ENCODE measurements at regions not wholly inside any gene's neighbourhood (a gene's known extent, or its start where the extent isn't known, plus 50 kb on each side); places are given as distances from the start of the nearest gene placed in this dataset.
A peak's percentile ranks its signal among the peaks of the same experiment; 100 is the strongest.
"Not testable (repeated sequence)": the region's sequence is repeated elsewhere in the genome, so short reads cannot be mapped to it uniquely, and the experiment has no call there.

- not testable (repeated sequence) for H3K36me3 ChIP-seq; H3K9me3 ChIP-seq (replicated peaks); H3K4me3 ChIP-seq; H3K27me3 ChIP-seq; H3K27ac ChIP-seq; DNase-seq
- H3K4me1 ChIP-seq, result peaks cover 23% of the 10 kb centered on the region
These were observed 56.6 kb upstream of the TNFAIP8 start for GRCh38 chr5:119299242-119299614.

GRCh38 chr5:119299615-119300310 lies 56.1 kb upstream of the TNFAIP8 start:
- not testable (repeated sequence) for H3K27ac ChIP-seq; H3K4me3 ChIP-seq; H3K36me3 ChIP-seq; DNase-seq; H3K9me3 ChIP-seq (replicated peaks); H3K27me3 ChIP-seq
- peaks cover 29% of the 10 kb centered on the region for H3K4me1 ChIP-seq

DNA sequence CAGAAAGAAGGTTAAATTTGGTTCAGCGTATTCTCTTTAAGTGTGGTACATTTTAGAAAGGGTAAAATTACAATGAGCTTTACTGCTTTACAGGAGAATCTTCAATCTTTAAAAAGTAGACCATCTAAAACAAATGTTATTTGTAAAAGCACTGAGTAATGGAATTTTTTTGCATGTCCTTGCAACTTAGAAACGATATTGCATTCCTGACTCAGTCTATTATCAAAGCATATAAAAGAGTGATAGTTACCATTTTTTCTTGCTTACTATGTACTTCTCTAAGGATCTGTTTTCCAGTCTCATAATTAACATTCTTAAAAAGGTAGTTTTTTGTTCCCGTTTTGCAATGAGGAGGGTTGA lies 55.5 kb upstream of the TNFAIP8 start:
- no peak overlapping the region for H3K27ac ChIP-seq
- peaks cover 3% of the 10 kb centered on the region for H3K9me3 ChIP-seq (replicated peaks)
- no peak for DNase-seq
- H3K4me1 ChIP-seq, result peaks cover 30% of the 10 kb centered on the region
- H3K27me3 ChIP-seq, result no peaks in the 10 kb centered on the region
- H3K36me3 ChIP-seq, result no peaks in the 10 kb centered on the region
- H3K4me3 ChIP-seq, result no peak overlapping the region

GRCh38 chr5:119301210-119301609 lies 54.6 kb upstream of the TNFAIP8 start:
- H3K27me3 ChIP-seq, result no peaks in the 10 kb centered on the region
- peaks cover 30% of the 10 kb centered on the region for H3K4me1 ChIP-seq
- DNase-seq, result no peak
- no peaks in the 10 kb centered on the region for H3K36me3 ChIP-seq
- H3K27ac ChIP-seq, result no peak overlapping the region
- no peak overlapping the region for H3K4me3 ChIP-seq
- H3K9me3 ChIP-seq (replicated peaks), result peaks cover 3% of the 10 kb centered on the region

DNA sequence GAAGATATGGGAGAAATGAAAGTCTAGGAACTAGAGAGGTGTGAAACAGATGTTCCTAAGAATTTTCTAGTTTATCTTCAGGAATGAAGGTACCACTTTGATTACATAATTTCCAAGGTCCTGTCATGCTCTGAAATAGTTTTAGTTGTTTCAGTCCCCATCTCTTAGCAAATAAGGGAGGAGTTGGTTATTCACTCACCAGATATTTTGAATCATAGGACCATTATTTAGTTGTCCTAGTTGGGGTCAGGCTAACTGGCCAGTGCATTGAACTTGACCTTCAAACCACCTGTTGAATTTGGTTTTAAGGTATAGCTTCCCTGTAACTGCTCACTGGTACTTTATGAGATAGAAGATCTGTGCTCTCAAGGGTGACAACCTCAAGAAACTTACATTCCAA lies 53.9 kb upstream of the TNFAIP8 start:
- Histone ChIP-seq H3K4me1 (peaks cover 30% of the 10 kb centered on the region), H3K27ac (no peak overlapping the region), H3K9me3 (replicated peaks) (peaks cover 3% of the 10 kb centered on the region), H3K27me3 (no peaks in the 10 kb centered on the region), H3K4me3 (no peak overlapping the region), H3K36me3 (no peaks in the 10 kb centered on the region)
- no peak for DNase-seq

DNA sequence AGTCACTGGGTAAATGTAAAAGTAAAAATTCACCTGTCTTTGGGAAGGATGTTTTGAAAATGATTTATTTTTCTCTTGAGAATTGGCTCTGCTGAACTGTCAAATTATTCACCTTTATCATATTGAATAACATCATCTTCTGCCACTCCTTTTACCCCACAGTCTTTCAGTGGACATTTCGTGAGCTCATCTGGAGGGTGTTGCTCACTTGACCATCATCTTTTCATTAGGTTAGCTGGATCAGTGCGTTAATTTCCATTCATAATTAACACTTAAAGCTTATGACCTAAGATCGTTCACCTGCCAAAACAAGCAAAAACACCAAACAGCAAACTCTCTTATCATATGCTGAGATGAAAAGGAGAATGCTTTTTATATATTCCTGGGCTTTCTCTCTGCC lies 53.4 kb upstream of the TNFAIP8 start:
- Histone ChIP-seq H3K4me1 (peaks cover 30% of the 10 kb centered on the region), H3K9me3 (replicated peaks) (peaks cover 2% of the 10 kb centered on the region), H3K27ac (peak overlapping the region; percentile 7; the same call in 1 of the 2 replicates), H3K4me3 (no peak overlapping the region), H3K36me3 (no peaks in the 10 kb centered on the region), H3K27me3 (no peaks in the 10 kb centered on the region)
- DNase-seq, result no peak

- Histone ChIP-seq H3K27ac (peak overlapping the region; percentile 22; the same call in 1 of the 2 replicates), H3K36me3 (no peaks in the 10 kb centered on the region), H3K27me3 (no peaks in the 10 kb centered on the region), H3K9me3 (replicated peaks) (no peaks in the 10 kb centered on the region), H3K4me3 (no peak overlapping the region), H3K4me1 (peaks cover 35% of the 10 kb centered on the region)
- peak; percentile 59 to 76 for DNase-seq
These were observed 52.6 kb upstream of the TNFAIP8 start for GRCh38 chr5:119302916-119303897.

- no peak overlapping the region for H3K27ac ChIP-seq
- no peak for DNase-seq
These were observed 51.2 kb upstream of the TNFAIP8 start for GRCh38 chr5:119304439-119305211.

More at GRCh38 chr5:119304439-119305211, 51.2 kb upstream of the TNFAIP8 start:
- Histone ChIP-seq H3K36me3 (no peaks in the 10 kb centered on the region), H3K4me1 (peaks cover 44% of the 10 kb centered on the region), H3K27me3 (no peaks in the 10 kb centered on the region), H3K9me3 (replicated peaks) (no peaks in the 10 kb centered on the region), H3K4me3 (no peak overlapping the region)

Data from SJCRH30 (cell line).